IPS DF 19.7 (cell line): ENCODE measurements at regions not wholly inside any gene's neighbourhood (a gene's known extent, or its start where the extent isn't known, plus 50 kb on each side); places are given as distances from the start of the nearest gene placed in this dataset.
"Not testable (repeated sequence)": the region's sequence is repeated elsewhere in the genome, so short reads cannot be mapped to it uniquely, and the experiment has no call there.

Experiments used
- DNase-seq: peaks from one replicate; pipeline ENCODE4 v3.0.0-alpha.2; 2013; ENCODE audit warnings: low read depth, low spot score

GRCh38 chr4:142897518-142897917 is 51.4 kb upstream of the INPP4B start:
- not testable (repeated sequence) for DNase-seq

GRCh38 chr4:142900622-142901021 is 54.5 kb upstream of the INPP4B start:
- DNase-seq: no peak

- DNase-seq: no peak
Measured at GRCh38 chr4:142901166-142901662, 55.1 kb upstream of the INPP4B start.

- not testable (repeated sequence) for DNase-seq
Measured at GRCh38 chr4:142903617-142904016, 57.5 kb upstream of the INPP4B start.

- DNase-seq: no peak
Measured at GRCh38 chr4:142909908-142910307, 63.8 kb upstream of the INPP4B start.

- no peak for DNase-seq
Measured at GRCh38 chr4:142913034-142913433, 66.9 kb upstream of the INPP4B start.

- no peak for DNase-seq
Measured at GRCh38 chr4:142913461-142914030, 67.4 kb upstream of the INPP4B start.

GRCh38 chr4:142917678-142918077 is 71.6 kb upstream of the INPP4B start:
- no peak for DNase-seq

GRCh38 chr4:142922720-142923119 is 76.6 kb upstream of the INPP4B start:
- DNase-seq: no peak

- DNase-seq: no peak
Measured at GRCh38 chr4:142923619-142924018, 77.5 kb upstream of the INPP4B start.

- no peak for DNase-seq
Measured at GRCh38 chr4:142925161-142925560, 79.1 kb upstream of the INPP4B start.

GRCh38 chr4:142927721-142928120 is 81.6 kb upstream of the INPP4B start:
- no peak for DNase-seq

- no peak for DNase-seq
Measured at GRCh38 chr4:142929526-142929925, 83.4 kb upstream of the INPP4B start.

- no peak for DNase-seq
Measured at GRCh38 chr4:142933207-142933606, 87.1 kb upstream of the INPP4B start.

GRCh38 chr4:142940425-142941330 is 94.6 kb upstream of the INPP4B start:
- no peak for DNase-seq

- no peak for DNase-seq
Measured at GRCh38 chr4:142944565-142944964, 98.5 kb upstream of the INPP4B start.

GRCh38 chr4:142952821-142953580 is 106.9 kb upstream of the INPP4B start:
- no peak for DNase-seq

- no peak for DNase-seq
Measured at GRCh38 chr4:142954415-142954814, 108.3 kb upstream of the INPP4B start.

GRCh38 chr4:142955501-142955900 is 109.4 kb upstream of the INPP4B start:
- DNase-seq: no peak

- no peak for DNase-seq
Measured at GRCh38 chr4:142959173-142959572, 113.1 kb upstream of the INPP4B start.

- no peak for DNase-seq
Measured at GRCh38 chr4:142960126-142960525, 114.0 kb upstream of the INPP4B start.
